HG03095 (cell line): ENCODE measurements at regions not wholly inside any gene's neighbourhood (a gene's known extent, or its start where the extent isn't known, plus 50 kb on each side); places are given as distances from the start of the nearest gene placed in this dataset.
"Not testable (repeated sequence)": the region's sequence is repeated elsewhere in the genome, so short reads cannot be mapped to it uniquely, and the experiment has no call there.

Experiments used
- ATAC-seq: cut with Tn5 transposase; IDR thresholded peaks from one replicate; pipeline ENCODE4 v1.9.1; 2021; ENCODE audit warnings: moderate library complexity; ENCODE audit not compliant: unreplicated experiment

GRCh38 chr20:11691766-11692165 lies 225.9 kb upstream of the BTBD3 start:
- no peak for ATAC-seq

- ATAC-seq, result no peak
Observed at GRCh38 chr20:11692567-11692966, 225.1 kb upstream of the BTBD3 start.

- no peak for ATAC-seq
Observed at GRCh38 chr20:11694467-11694866, 223.2 kb upstream of the BTBD3 start.

GRCh38 chr20:11697055-11697454 lies 220.6 kb upstream of the BTBD3 start:
- ATAC-seq, result no peak

GRCh38 chr20:11697646-11698045 lies 220.0 kb upstream of the BTBD3 start:
- ATAC-seq, result no peak

GRCh38 chr20:11698124-11698523 lies 219.6 kb upstream of the BTBD3 start:
- no peak for ATAC-seq

- ATAC-seq, result no peak
Observed at GRCh38 chr20:11700831-11701230, 216.9 kb upstream of the BTBD3 start.

- no peak for ATAC-seq
Observed at GRCh38 chr20:11702721-11703518, 214.8 kb upstream of the BTBD3 start.

GRCh38 chr20:11705512-11705911 lies 212.2 kb upstream of the BTBD3 start:
- ATAC-seq, result no peak

- not testable (repeated sequence) for ATAC-seq
Observed at GRCh38 chr20:11708223-11708622, 209.5 kb upstream of the BTBD3 start.

- ATAC-seq, result no peak
Observed at GRCh38 chr20:11711214-11711613, 206.5 kb upstream of the BTBD3 start.

GRCh38 chr20:11712639-11713160 lies 205.0 kb upstream of the BTBD3 start:
- ATAC-seq, result no peak

- no peak for ATAC-seq
Observed at GRCh38 chr20:11714886-11715285, 202.8 kb upstream of the BTBD3 start.

- ATAC-seq, result no peak
Observed at GRCh38 chr20:11716239-11716944, 201.3 kb upstream of the BTBD3 start.

- ATAC-seq, result no peak
Observed at GRCh38 chr20:11716945-11717248, 200.8 kb upstream of the BTBD3 start.

- ATAC-seq, result no peak
Observed at GRCh38 chr20:11717562-11717961, 200.1 kb upstream of the BTBD3 start.

- ATAC-seq, result no peak
Observed at GRCh38 chr20:11718474-11719094, 199.1 kb upstream of the BTBD3 start.

- ATAC-seq, result no peak
Observed at GRCh38 chr20:11719153-11719552, 198.5 kb upstream of the BTBD3 start.

- no peak for ATAC-seq
Observed at GRCh38 chr20:11721411-11721810, 196.3 kb upstream of the BTBD3 start.

- ATAC-seq, result no peak
Observed at GRCh38 chr20:11724097-11724496, 193.6 kb upstream of the BTBD3 start.

GRCh38 chr20:11726026-11726425 lies 191.7 kb upstream of the BTBD3 start:
- no peak for ATAC-seq

- ATAC-seq, result no peak
Observed at GRCh38 chr20:11727708-11728107, 190.0 kb upstream of the BTBD3 start.
